ENCODE measurements at regions not wholly inside any gene's neighbourhood (a gene's known extent, or its start where the extent isn't known, plus 50 kb on each side); places are given as distances from the start of the nearest gene placed in this dataset.

- no peak overlapping the region for H3K4ac ChIP-seq (ENCODE audit: low read length)
- no peak overlapping the region for H2AFZ ChIP-seq (ENCODE audit: low read length)
- no peak overlapping the region for H3K9ac ChIP-seq (ENCODE audit: low read depth, low read length, poor library complexity)
- no peak overlapping the region for H2AK5ac ChIP-seq (ENCODE audit: low read depth, low read length)
- DNase-seq (ENCODE audit: low spot score), result no peak
- no peaks in the 10 kb centered on the region for H3K4me1 ChIP-seq (ENCODE audit: control insufficient read depth in 2 of 2, insufficient read depth in 1 of 2, low read depth in 1 of 2, low read length in 2 of 2)
- no peak overlapping the region for H4K8ac ChIP-seq (ENCODE audit: low read depth, low read length)
- H3K14ac ChIP-seq (ENCODE audit: low read length), result no peak overlapping the region
- no peaks in the 10 kb centered on the region for H3K27me3 ChIP-seq (ENCODE audit: control insufficient read depth in 3 of 3, insufficient read depth in 3 of 3, low read depth in 1 of 3, low read length in 3 of 3)
- peaks cover 0 to 9% of the 10 kb centered on the region in 2 donors for H3K9me3 ChIP-seq (replicated peaks in 1 of 2; ENCODE audit: control insufficient read depth in 2 of 2, insufficient read depth in 1 of 2, low read depth in 1 of 2, low read length in 2 of 2)
- no peaks in the 10 kb centered on the region for H3K79me1 ChIP-seq (ENCODE audit: low read depth, low read length)
- no peak overlapping the region for H2BK5ac ChIP-seq (ENCODE audit: low read length)
- no peak overlapping the region for H2BK15ac ChIP-seq (ENCODE audit: low read length)
- H3K4me3 ChIP-seq (ENCODE audit: low read length in 2 of 2), result no peak overlapping the region
- H3K27ac ChIP-seq (replicated peaks; ENCODE audit: low read length), result no peak overlapping the region
- no CpG with 5 or more reads among the region's 4 CpGs for WGBS, 2 donors (ENCODE audit: extremely low coverage in 2 of 2, insufficient read length in 2 of 2, insufficient replicate concordance in 1 of 2)
- H3K36me3 ChIP-seq (replicated peaks in 1 of 2; ENCODE audit: control insufficient read depth in 2 of 2, insufficient read depth in 2 of 2, low read length in 2 of 2), result no peaks in the 10 kb centered on the region
- H3K18ac ChIP-seq (ENCODE audit: low read length), result no peak overlapping the region
- no peak overlapping the region for H4K91ac ChIP-seq (ENCODE audit: low read depth, low read length, poor library complexity)
- H3K4me2 ChIP-seq (ENCODE audit: insufficient read depth, low read length, poor library complexity, severe bottlenecking), result no peak overlapping the region
- H2BK12ac ChIP-seq (ENCODE audit: low read length), result no peak overlapping the region
- no peak overlapping the region for H2BK120ac ChIP-seq (ENCODE audit: low read depth, low read length)
- no peak overlapping the region for H3K23ac ChIP-seq (ENCODE audit: low read depth, low read length, poor library complexity)
Measured at GRCh38 chr2:107622741-107623310, 203.9 kb upstream of the RGPD4 start.

- H2BK12ac ChIP-seq (ENCODE audit: low read length), result no peak overlapping the region
- H3K4me3 ChIP-seq (ENCODE audit: low read length in 2 of 2), result no peak overlapping the region
- H2AFZ ChIP-seq (ENCODE audit: low read length), result no peak overlapping the region
- no peaks in the 10 kb centered on the region for H3K4me1 ChIP-seq (ENCODE audit: control insufficient read depth in 2 of 2, insufficient read depth in 1 of 2, low read depth in 1 of 2, low read length in 2 of 2)
- no peak overlapping the region for H3K14ac ChIP-seq (ENCODE audit: low read length)
- no peak overlapping the region for H4K8ac ChIP-seq (ENCODE audit: low read depth, low read length)
- H3K36me3 ChIP-seq (replicated peaks in 1 of 2; ENCODE audit: control insufficient read depth in 2 of 2, insufficient read depth in 2 of 2, low read length in 2 of 2), result no peaks in the 10 kb centered on the region
- peaks cover 0 to 6% of the 10 kb centered on the region in 2 donors for H3K9me3 ChIP-seq (replicated peaks in 1 of 2; ENCODE audit: control insufficient read depth in 2 of 2, insufficient read depth in 1 of 2, low read depth in 1 of 2, low read length in 2 of 2)
- no peaks in the 10 kb centered on the region for H3K27me3 ChIP-seq (ENCODE audit: control insufficient read depth in 3 of 3, insufficient read depth in 3 of 3, low read depth in 1 of 3, low read length in 3 of 3)
- H3K4me2 ChIP-seq (ENCODE audit: insufficient read depth, low read length, poor library complexity, severe bottlenecking), result no peak overlapping the region
- H3K9ac ChIP-seq (ENCODE audit: low read depth, low read length, poor library complexity), result no peak overlapping the region
- H2BK5ac ChIP-seq (ENCODE audit: low read length), result no peak overlapping the region
- no peak overlapping the region for H2BK15ac ChIP-seq (ENCODE audit: low read length)
- no peak overlapping the region for H3K18ac ChIP-seq (ENCODE audit: low read length)
- no peak overlapping the region for H2BK120ac ChIP-seq (ENCODE audit: low read depth, low read length)
- H3K23ac ChIP-seq (ENCODE audit: low read depth, low read length, poor library complexity), result no peak overlapping the region
- H4K91ac ChIP-seq (ENCODE audit: low read depth, low read length, poor library complexity), result no peak overlapping the region
- no peaks in the 10 kb centered on the region for H3K79me1 ChIP-seq (ENCODE audit: low read depth, low read length)
- H3K4ac ChIP-seq (ENCODE audit: low read length), result no peak overlapping the region
- H3K27ac ChIP-seq (replicated peaks; ENCODE audit: low read length), result no peak overlapping the region
- H2AK5ac ChIP-seq (ENCODE audit: low read depth, low read length), result no peak overlapping the region
- DNase-seq (ENCODE audit: low spot score), result no peak
Measured at GRCh38 chr2:107625982-107626381, 200.7 kb upstream of the RGPD4 start.

- Histone ChIP-seq H2BK5ac (ENCODE audit: low read length) (no peak overlapping the region), H3K4ac (ENCODE audit: low read length) (no peak overlapping the region), H3K23ac (ENCODE audit: low read depth, low read length, poor library complexity) (no peak overlapping the region), H2BK120ac (ENCODE audit: low read depth, low read length) (no peak overlapping the region), H3K18ac (ENCODE audit: low read length) (no peak overlapping the region), H3K27ac (replicated peaks; ENCODE audit: low read length) (no peak overlapping the region), H4K91ac (ENCODE audit: low read depth, low read length, poor library complexity) (no peak overlapping the region), H3K4me2 (ENCODE audit: insufficient read depth, low read length, poor library complexity, severe bottlenecking) (no peak overlapping the region), H3K14ac (ENCODE audit: low read length) (no peak overlapping the region), H2AK5ac (ENCODE audit: low read depth, low read length) (no peak overlapping the region), H3K4me3 (ENCODE audit: low read length in 2 of 2) (no peak overlapping the region), H3K79me1 (ENCODE audit: low read depth, low read length) (no peaks in the 10 kb centered on the region), H3K36me3 (replicated peaks in 1 of 2; ENCODE audit: control insufficient read depth in 2 of 2, insufficient read depth in 2 of 2, low read length in 2 of 2) (no peaks in the 10 kb centered on the region), H2BK15ac (ENCODE audit: low read length) (no peak overlapping the region), H2AFZ (ENCODE audit: low read length) (no peak overlapping the region), H3K4me1 (ENCODE audit: control insufficient read depth in 2 of 2, insufficient read depth in 1 of 2, low read depth in 1 of 2, low read length in 2 of 2) (no peaks in the 10 kb centered on the region), H3K9ac (ENCODE audit: low read depth, low read length, poor library complexity) (no peak overlapping the region), H3K9me3 (replicated peaks in 1 of 2; ENCODE audit: control insufficient read depth in 2 of 2, insufficient read depth in 1 of 2, low read depth in 1 of 2, low read length in 2 of 2) (peaks cover 0 to 4% of the 10 kb centered on the region in 2 donors), H4K8ac (ENCODE audit: low read depth, low read length) (no peak overlapping the region), H3K27me3 (ENCODE audit: control insufficient read depth in 3 of 3, insufficient read depth in 3 of 3, low read depth in 1 of 3, low read length in 3 of 3) (no peaks in the 10 kb centered on the region), H2BK12ac (ENCODE audit: low read length) (no peak overlapping the region)
- DNase-seq (ENCODE audit: low spot score), result no peak
- no CpG with 5 or more reads among the region's 1 CpG for WGBS, 2 donors (ENCODE audit: extremely low coverage in 2 of 2, insufficient read length in 2 of 2, insufficient replicate concordance in 1 of 2)
Measured at GRCh38 chr2:107627164-107627563, 199.5 kb upstream of the RGPD4 start.

GRCh38 chr2:107627926-107628325, 198.8 kb upstream of the RGPD4 start:
- Histone ChIP-seq H3K4me2 (ENCODE audit: insufficient read depth, low read length, poor library complexity, severe bottlenecking) (no peak overlapping the region), H4K8ac (ENCODE audit: low read depth, low read length) (no peak overlapping the region), H3K14ac (ENCODE audit: low read length) (no peak overlapping the region), H2AFZ (ENCODE audit: low read length) (no peak overlapping the region), H3K27me3 (ENCODE audit: control insufficient read depth in 3 of 3, insufficient read depth in 3 of 3, low read depth in 1 of 3, low read length in 3 of 3) (no peaks in the 10 kb centered on the region), H2BK120ac (ENCODE audit: low read depth, low read length) (no peak overlapping the region), H3K27ac (replicated peaks; ENCODE audit: low read length) (no peak overlapping the region), H3K4ac (ENCODE audit: low read length) (no peak overlapping the region), H4K91ac (ENCODE audit: low read depth, low read length, poor library complexity) (no peak overlapping the region), H2AK5ac (ENCODE audit: low read depth, low read length) (no peak overlapping the region), H3K9me3 (replicated peaks in 1 of 2; ENCODE audit: control insufficient read depth in 2 of 2, insufficient read depth in 1 of 2, low read depth in 1 of 2, low read length in 2 of 2) (peaks cover 0 to 3% of the 10 kb centered on the region in 2 donors), H3K23ac (ENCODE audit: low read depth, low read length, poor library complexity) (no peak overlapping the region), H2BK5ac (ENCODE audit: low read length) (no peak overlapping the region), H3K36me3 (replicated peaks in 1 of 2; ENCODE audit: control insufficient read depth in 2 of 2, insufficient read depth in 2 of 2, low read length in 2 of 2) (no peaks in the 10 kb centered on the region), H3K4me3 (ENCODE audit: low read length in 2 of 2) (no peak overlapping the region), H2BK12ac (ENCODE audit: low read length) (no peak overlapping the region), H3K18ac (ENCODE audit: low read length) (no peak overlapping the region), H3K4me1 (ENCODE audit: control insufficient read depth in 2 of 2, insufficient read depth in 1 of 2, low read depth in 1 of 2, low read length in 2 of 2) (no peaks in the 10 kb centered on the region), H3K79me1 (ENCODE audit: low read depth, low read length) (no peaks in the 10 kb centered on the region), H2BK15ac (ENCODE audit: low read length) (no peak overlapping the region), H3K9ac (ENCODE audit: low read depth, low read length, poor library complexity) (no peak overlapping the region)
- WGBS, 2 donors (ENCODE audit: extremely low coverage in 2 of 2, insufficient read length in 2 of 2, insufficient replicate concordance in 1 of 2), result no CpG with 5 or more reads among the region's 3 CpGs
- DNase-seq (ENCODE audit: low spot score), result no peak
